ENCODE measurements at regions not wholly inside any gene's neighbourhood (a gene's known extent, or its start where the extent isn't known, plus 50 kb on each side); places are given as distances from the start of the nearest gene placed in this dataset.

DNA sequence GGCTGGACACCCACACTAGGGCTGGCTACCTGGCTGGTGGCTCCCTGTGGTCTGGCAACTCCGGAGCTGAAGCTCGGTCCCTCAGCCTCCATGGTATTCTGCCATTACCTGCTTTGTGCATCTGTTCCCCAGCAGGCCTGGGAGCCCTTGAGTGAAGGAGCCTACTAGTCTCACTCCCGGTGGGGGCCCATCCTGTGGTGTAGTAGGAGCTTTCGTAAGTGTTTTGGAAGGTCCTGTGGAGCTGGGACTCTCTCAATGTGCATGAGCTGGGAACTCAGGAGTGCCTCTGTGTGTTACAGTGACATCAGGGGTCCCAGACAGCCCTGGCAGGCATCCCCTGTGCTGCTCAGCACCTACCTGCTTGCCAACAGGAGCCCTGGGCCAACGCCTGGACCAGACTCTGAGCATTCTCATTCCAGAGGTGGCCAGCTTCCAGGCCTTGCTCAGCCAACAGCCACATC is 267.1 kb downstream of the GADD45G start:
- no peak for DNase-seq

DNA sequence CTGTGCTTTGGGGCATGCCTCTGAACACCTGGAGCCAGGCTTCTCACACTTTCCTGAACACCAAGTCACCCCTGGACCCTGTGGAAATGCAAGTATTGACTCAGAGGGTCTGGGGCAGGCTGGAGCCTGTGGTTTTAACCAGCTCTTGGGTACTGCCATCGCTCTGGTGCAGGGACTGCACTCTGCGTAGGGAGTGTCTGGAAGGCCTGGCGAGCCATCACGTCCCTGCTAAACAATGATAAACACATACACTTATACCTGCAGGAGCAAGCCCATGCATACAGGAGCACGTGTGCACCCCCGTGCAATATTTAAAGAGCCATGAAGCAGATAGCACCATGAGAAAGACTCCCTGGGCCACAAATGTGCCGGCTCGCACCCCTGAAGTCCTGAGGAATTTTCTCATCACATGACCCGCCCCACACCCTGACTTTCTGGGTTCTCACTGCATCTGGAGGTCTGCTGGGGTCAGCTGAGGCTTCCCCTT is 267.7 kb downstream of the GADD45G start:
- DNase-seq = no peak

DNA sequence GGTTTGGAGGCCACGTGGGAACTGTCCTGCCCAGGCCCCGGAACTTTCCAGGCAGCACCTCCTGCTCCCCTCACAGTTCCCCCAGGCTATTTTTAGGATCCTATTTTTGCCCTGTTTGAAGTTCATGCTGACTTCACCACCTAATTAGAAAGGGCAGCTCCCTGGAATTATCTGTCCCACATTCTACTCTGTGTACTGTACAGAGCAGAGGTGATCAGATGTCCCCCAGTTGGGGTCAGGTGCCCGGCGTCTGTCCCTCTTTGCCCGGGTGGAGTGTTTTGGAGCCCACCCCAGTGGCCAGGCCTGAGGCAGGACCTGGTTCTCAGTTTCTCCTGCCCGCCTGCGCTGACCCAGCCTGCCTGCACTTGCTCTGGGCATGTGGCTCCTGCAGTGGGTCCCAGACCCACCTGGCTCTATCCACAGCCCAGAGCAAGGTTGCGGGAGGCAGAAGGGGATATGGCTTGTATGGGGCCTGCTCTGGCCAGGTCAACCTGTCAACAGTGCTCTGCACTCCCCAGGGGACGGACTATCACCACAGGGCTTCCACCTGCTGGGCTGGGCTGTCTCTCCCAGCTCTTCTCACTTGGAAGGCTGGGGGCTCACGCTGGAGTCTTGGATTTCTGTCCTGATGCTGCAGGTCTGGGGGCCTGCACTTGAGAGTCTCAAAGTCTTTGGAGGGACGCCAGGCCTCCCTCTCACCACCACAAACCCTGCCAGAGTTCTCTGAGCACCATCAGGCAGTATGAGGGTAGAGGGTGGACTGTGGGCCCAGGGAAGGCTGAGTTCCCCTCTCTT is 268.3 kb downstream of the GADD45G start:
- no peak for DNase-seq

DNA sequence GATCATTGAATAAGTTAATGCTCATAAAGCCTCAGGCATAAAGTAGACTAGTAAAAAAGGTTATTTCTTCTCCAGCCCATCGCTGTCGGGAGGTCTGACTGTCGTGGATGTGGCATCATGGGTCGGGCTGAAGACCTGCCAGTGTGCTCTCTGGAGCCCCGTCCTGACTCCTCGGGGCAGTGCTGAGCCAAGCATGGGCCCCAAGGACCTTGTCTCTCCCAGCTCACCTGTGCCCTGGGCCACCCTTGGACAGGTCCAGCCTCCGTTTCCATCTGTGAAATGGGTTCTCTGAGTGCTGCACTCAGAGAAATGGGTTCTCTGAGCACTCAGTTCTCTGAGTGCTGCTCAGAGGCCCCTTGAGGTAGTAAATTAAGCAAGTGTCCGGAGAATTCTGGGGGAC is 269.0 kb downstream of the GADD45G start:
- DNase-seq = no peak

DNA sequence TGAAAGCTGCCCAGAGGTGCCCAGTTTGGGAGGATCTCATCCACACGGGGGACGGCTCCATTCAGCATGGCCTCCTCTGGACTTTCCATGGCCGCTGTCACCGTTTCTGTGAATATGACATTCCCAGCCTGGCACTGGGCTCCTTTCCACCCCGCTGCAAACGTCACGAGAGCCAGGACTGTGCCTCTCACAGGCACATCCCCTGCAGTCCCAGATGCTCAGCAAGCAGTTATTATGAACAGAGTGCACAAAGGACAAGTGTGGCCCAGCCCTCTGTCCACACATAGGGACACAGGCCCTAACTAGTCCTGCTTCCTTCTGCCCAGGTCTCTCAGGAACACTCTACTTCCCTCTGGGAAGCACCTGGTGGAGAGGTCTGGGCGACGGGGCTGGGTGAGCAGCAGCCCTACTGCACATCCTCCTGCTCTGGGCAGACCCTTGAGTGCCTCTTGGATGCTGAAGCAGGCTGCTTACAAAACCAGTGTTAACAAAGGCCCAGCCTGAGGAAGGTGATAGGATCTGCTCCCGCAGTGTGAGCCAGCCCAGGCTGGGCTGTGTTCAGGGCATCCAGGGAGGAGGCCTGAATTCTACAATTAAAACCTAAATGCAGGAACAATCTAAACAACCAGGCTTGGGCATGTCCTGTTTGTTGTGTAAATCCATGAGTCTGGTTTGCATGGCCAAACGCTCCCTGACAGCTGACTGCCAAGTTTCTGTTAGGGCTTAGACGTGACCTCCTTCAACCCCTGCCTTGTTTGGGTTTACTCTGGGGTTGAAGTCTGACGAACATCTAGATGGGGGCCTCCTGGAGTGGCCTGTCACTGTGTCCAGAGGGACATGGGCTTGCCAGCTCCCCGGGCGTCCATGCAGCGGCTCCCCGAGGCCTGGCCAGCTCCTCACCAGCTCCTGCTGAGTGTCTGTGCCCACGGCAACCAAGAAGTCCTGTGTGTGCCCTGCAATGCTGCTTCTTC is 269.8 kb downstream of the GADD45G start:
- no peak for DNase-seq

DNA sequence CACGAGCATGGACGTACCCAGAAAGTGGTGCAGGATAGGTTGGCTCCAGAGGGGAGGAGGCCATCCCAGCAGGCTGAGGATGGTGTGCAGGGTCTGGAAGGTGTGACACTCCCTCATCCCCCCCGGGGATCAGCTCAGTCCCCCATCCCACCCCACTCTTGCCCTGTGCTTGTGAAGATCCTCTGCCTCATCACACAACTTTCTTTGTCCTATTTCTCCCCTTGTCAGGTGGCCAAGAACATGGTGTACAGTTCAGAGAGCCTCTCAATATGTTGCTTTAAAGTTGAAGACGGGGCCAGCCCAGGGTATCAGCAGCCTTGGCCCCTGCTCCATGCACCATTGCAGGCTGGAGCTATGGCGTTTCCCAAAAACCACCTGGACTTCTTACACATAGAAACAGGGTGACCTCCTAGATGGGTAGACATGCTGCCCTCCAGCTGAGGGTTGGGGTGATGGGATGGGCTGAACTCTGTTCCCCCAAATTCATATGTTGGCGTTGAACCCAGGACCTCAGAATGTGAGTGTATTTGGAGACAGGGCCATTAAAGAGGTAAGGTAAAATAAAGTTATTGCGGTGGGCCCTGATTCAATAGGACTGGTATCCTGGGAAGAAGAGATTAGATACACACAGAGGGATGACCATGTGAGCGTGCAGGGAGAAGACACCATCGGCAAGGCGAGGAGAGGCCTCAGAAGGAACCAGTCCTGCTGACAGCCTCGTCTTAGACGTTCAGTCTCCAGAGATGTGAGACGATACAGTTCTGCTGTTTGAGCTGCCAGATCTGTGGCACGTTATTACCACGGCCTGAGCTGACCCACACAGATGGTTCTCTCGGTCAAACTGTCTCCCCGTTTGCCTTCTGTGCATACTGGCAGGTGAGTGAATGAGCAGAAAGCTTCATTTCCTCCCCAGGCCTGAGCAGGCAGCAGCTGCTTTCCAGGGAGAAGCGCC is 272.5 kb downstream of the GADD45G start:
- no peak for DNase-seq

DNA sequence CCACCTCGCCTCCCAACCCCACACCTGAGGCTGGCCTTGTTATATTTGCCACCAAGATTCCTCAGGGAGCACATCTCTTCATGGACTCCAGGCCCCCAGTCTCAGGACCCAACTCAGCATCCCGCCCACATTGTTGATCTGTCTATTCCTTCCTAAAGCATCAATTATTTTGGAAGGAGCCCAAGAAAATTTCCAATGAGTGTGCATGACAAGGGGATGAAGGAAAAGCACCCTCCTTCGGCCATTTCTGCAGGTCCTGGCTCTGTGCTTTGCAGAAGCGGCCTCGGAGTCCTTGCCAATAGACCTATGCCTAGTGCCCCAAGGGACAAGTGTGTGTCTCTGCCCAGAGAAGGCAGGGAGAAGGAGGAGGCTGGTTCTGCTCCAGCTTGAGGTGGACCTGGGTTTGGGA is 273.2 kb downstream of the GADD45G start:
- DNase-seq = no peak

DNA sequence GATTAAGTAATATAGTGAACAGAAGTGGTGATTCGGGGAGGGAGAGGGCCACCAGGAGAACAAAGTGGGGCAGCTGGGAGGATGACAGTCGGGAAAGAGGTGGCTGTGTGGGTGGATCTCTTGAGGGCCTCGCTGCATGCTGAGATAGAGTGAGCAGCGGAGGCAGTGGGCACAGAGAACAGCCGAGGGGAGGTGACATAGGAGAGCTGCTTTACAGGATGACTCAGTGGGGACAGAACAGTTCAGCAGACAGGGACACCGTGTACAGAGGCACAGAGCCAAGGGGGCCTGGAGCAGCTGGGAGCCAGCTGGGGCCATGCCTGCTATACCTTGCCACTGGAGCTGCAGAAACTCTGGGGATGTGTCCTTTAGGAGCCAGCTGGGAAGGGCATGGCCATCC is 273.9 kb downstream of the GADD45G start:
- DNase-seq = no peak

DNA sequence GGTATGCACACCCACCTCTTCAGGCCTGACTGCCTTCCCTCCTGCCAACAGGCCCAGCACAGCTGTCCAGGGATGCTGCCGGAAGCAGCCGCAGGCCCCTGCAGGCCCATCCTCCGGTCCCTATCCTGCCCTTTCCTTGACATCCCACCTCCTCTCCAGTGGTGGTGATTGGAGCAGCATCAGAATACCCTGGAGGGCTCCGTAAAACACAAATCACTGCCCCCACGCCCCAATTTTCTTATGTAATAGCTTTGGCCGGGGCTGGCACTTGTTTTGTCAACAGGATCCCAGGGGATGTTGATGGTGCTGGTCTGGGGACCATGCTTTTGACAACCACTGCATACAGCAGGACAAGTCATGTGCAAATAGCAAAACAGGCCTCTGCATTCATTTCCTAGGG is 274.5 kb downstream of the GADD45G start:
- no peak for DNase-seq

DNA sequence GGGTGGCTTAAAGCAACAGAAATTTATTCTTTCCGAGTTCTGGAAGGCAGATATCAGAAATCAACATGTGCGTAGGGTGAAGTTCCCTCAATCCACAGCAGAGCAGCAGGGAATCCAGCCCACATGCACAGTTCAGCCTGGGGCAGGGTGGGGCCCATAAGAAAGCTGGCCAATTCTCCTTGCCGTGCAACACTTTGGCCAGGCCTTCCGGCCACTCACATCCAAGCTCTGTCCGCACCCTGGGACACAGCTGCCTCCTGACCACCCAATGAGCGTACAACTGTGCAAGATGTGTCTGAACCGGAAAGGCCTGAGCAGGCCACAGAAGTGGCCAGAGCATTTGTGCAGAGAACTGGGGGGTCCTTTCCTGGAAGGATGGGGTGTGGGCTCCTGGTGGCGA is 274.9 kb downstream of the GADD45G start:
- DNase-seq = no peak

DNA sequence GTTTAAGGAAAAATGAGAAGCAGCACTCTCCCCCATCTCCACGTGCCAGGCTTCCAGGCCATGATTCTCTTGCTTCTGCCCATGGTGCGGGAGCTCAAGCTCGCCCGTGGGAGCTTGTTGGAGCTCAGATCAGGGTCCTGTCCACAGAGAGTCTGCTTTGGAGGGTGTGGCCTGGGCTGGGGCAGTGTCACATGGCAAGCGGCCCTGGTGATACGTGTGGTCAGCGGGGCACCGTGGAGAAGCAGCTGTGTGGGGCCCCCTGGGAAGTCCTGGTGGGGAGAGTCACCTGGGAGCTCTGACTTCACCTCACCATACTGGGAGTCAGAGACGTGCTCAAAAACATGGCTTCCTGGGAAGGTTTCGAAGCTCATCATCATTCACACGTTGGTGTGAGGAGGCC is 275.3 kb downstream of the GADD45G start:
- DNase-seq = no peak

DNA sequence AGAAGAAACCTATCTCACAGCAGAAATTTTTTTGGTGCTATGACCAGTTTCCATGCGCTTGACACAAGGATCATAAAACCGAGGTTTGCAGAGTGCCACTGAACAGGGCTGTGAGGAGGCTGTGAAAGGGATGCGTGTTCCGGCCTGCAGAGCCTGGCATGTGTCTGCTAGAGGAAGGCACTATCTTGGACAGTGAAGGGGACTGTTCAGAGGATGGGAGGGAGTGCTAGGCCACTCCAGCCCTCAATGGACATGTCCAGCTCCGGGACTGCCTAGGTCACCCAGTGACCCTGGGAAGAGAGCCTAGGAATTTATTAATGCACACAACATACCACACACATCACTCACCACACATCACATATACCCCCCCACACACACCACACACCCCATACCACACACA is 275.9 kb downstream of the GADD45G start:
- DNase-seq = no peak

DNA sequence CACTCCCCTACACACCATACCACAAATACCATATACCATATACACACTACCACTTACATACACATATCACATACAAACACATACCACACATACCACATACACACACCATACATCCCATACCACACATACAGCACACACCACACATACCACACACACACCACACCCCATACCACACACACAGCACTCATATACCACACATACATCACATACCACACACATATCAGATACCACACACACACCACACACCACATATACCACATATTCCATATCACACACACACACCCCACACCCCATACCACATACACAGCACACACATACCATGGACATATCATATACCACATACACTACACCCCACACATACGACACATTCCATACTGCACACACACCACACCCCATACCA is 276.6 kb downstream of the GADD45G start:
- no peak for DNase-seq

DNA sequence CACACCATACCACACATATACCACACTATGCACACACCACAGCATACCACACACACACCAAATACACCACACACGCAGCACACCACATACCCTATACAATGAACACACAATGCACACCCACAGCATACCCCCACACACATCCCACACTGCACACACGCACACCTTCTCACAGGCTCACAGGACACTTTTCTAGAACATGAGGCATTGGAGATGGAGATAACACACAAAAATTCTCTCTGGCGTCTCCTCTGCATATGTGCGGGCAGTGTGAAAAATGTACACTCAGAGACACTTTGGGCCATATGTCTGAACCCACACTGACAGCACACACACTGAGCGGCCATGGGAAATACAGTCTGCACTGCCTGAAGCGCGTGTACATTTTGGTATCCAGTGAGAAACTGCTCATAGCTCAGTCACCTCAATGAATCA is 278.1 kb downstream of the GADD45G start:
- DNase-seq = no peak

DNA sequence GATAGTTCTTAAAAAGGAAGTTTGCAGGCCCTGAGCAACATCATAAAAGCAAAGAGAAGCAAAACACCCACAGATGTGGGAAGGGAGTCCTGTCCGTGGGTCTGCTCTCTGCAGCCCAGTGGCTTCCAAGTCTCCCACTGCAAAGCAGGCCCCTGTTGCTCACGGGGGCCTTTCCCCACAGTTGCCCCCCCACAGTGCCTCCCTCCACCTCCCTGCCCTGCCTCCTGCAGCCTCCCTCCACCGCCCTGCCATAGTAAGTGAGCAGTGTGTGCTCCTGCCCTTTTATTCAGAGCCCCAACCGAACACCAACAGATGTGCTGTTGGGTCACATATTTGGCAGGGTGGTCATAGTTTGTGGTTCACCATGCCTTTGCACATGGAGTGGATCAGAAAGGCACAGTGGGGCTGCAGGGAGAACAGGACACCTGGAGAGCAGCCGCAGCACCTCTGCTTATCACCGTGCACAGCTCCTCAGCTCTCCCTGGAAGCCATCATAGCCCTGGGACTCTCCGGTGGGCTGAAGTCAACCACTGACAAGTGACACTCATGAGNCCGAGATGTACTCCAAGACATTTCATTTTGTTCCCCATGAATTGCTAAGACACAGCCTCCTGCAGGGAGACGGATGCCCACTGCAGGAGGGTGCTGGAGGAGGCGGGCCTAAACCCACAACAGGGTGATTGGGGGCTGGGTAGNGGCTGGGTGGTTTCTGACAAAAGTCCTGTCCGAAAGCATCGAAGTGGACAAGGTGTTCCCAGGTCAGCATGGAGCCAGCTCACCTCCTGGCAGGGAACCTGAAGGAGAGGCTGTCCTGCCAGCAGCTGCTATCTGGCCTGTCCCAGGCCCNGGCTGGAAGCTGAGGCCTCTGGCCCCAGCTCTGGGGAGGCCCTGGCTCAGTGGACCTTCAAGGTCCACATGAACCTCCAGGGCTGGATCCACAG is 278.9 kb downstream of the GADD45G start:
- no peak for DNase-seq

DNA sequence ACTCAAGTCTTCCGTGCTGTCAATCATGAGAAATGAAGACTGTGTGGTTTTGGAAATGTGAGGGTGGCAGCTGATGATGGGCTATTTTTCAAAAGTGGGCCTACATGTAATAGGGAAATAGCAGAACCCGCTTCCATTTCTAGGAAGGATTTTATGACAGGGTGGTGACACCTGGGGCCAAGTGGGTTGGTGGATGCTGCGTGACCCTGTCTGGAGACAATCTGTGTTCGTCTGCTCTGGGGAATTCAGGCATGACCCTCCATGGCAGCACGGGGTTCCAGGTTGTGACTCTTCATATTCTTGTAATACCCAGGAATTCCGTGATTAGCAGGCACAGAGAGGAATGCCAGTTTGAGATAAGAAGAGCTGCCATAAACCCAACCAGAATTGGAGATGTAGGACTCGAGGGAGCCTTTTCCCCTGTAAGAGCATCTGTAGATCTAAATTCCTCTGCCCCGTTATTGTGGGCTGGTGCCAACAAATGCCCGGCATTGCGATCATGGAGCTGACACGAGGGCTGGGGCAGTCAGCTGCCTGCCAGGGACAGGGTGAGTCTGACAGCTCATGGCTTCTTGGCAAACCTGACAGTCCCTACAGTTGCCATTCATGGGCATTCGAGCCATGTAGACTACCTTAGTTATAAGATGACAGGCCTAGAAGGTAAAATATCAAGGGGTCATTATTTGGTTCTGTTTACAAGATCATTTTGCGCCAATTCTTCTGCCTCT is 279.7 kb downstream of the GADD45G start:
- DNase-seq = no peak

DNA sequence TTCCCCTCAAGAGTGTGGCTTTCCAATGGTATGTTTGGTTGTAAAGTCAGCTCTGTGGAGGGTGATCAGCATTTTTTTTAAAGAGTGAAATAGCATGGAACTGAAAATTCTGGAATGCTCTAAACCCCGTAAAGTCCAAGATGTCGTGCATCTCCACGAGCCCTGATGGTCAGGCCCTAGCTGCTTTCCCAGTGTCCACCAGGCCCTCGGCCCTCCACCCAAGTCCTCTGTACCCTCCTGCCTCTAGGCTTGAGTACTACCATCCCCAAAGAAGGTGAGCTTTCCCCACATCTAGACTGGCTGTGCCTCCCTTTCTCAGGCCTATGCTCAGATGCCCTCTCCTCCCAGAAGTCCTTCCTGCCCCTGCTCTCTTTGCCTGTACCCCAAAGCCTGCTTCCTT is 280.3 kb downstream of the GADD45G start:
- DNase-seq = no peak

DNA sequence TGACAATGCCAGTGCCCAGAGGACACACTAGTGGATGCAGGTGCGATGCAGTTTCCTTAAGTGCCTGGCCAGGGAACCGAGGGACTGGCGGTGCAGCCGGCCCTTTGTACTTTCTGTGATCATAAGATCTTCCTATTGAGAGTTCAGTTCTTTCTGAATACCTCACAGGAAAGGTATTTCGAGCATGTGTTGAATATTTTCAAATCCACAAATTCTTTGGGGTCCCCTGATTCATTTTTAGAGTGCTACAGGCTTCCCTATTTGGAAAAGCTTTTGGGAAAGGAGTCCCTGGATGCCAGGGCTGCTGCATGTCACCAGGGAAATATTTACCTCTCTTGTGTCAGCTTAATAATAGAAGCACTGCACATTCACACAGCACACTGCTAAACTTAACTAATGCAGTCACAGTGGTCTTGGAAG is 281.5 kb downstream of the GADD45G start:
- no peak for DNase-seq

DNA sequence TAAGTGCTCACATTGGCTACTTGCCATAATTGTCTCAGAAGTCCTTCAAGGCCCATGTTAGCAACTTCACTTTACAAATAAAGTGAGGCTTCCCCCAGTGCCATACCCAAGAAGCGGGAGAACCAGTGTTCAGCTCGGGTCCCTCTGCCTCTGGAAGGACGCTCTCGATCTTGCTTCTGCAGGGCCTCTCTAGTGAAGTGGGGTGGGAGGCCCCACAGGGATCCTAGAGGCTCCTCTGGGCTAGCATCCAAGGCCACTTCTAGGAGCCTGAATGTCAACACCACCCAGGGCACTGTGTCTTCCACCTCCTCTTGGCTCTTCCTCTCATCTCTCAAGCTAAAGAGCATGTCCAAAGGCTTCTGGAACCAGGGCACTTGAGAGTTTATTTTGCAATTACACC is 282.5 kb downstream of the GADD45G start:
- no peak for DNase-seq

DNA sequence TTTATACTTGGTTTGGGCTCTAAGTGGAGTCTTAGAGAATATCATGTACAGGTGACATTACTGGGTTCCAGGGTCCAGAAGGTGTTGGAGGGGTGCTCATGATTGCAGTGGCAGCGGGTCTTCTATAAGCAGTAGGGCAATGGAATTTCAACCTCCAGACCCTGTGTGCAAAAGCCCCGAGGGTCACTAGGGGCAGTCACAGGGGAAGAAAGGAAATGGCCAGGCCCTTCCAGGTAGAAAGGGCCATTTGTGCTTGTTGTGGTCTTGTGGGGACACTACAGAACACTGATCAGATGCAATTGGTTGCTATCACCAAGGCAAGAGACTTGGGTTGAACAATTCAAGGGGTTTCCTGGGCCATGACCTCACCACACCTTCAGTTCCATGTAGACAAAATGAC is 283.4 kb downstream of the GADD45G start:
- DNase-seq = no peak

DNA sequence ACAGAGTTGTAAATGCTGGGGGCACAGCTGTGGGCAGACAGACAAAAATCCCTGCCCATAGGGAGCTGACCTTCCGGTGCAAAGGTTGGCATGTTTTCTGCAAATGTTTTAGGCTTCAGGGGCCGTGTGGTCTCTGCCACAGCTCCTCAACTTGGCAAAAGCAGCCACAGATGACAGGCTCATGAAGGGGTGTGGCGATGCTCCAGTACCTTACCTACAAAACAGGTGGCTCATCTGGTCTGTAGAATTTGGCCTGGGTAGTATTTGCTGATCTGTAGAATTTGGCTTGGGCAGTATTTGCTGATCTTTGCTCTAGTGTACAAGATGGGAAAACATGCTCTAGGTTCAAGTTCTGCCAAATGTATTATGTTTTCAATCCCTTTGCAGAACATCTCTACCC is 283.9 kb downstream of the GADD45G start:
- DNase-seq = no peak

All from activated T-cell treated with anti-CD3 and anti-CD28 coated beads for 4 hours (primary cell).